HCT116 (cell line): ENCODE measurements at regions not wholly inside any gene's neighbourhood (a gene's known extent, or its start where the extent isn't known, plus 50 kb on each side); places are given as distances from the start of the nearest gene placed in this dataset.

Experiments used
- ATAC-seq: fragments of 200-7000 bp; cut with Tn5 transposase; 2 replicates; pipeline ENCODE4 v1.9.1; 2020; ENCODE audit warnings: mild to moderate bottlenecking, moderate library complexity
- BruUV-seq: library from RNA; stranded (reverse); fragments of 400-500 nt; replicated peaks from 2 replicates; lab custom pipeline; 2021; lab: Mats Ljungman, UMichigan
- CTCF ChIA-PET: fragments of 300-600 bp; sonication (Branson Sonifier 250); formaldehyde crosslinking; loops from one replicate; lab custom pipeline; 2021; ENCODE audit warnings: antibody characterized with exemption; lab: Charles Lee
- POLR2A ChIA-PET: fragments of 300-600, 350-600 bp; sonication (Branson Sonifier 250); formaldehyde crosslinking; loops from one replicate; lab custom pipeline; 2021; ENCODE audit warnings: antibody characterized with exemption; lab: Charles Lee
- RAD21 ChIA-PET, 2 experiments: fragments of 300-600 bp; sonication (Branson Sonifier 250); formaldehyde crosslinking; loops; one replicate each; lab custom pipeline; 2023; ENCODE audit warnings: low total read pairs in 2 of 2; ENCODE audit not compliant: uncharacterized antibody in 2 of 2, unreplicated experiment in 2 of 2, low non-redundant PET in 1 of 2; lab: Charles Lee
- DNase-seq: peaks from one replicate; pipeline ENCODE4 v3.0.0-alpha.2; 2010; ENCODE audit warnings: low read depth, low spot score
- H2AFZ ChIP-seq: fragments of 200-600 bp; shearing (Covaris generic), sonication (generic); 2 replicates; pipeline ENCODE4 v1.6.1; 2017; ENCODE audit warnings: low read depth, mixed run types, mixed read lengths, antibody characterized with exemption, low read length; ENCODE audit not compliant: poor library complexity, severe bottlenecking
- H3K27ac ChIP-seq: 2 replicates; pipeline ENCODE4 v1.5.1; 2012; ENCODE audit warnings: low read depth, low read length
- H3K27me3 ChIP-seq: fragments of 200-600 bp; sonication (generic); 2 replicates; pipeline ENCODE4 v1.6.1; 2016; ENCODE audit warnings: mixed run types, low read length, mixed read lengths; ENCODE audit not compliant: insufficient read depth
- H3K36me3 ChIP-seq, 2 experiments: fragments of 200-500 bp in 1 of 2; fragments of 200-600 bp in 1 of 2; sonication (Bioruptor generic) in 1 of 2; sonication (generic) in 1 of 2; 2 replicates each; pipeline versions ENCODE4 v1.5.1 to v1.6.1; 2014 to 2016; ENCODE audit warnings: low read length in 2 of 2, inconsistent platforms in 1 of 2, mixed read lengths in 1 of 2, mixed run types in 1 of 2; ENCODE audit not compliant: insufficient read depth in 2 of 2, control insufficient read depth in 1 of 2
- H3K4me1 ChIP-seq, 2 experiments: fragments of 200-600 bp in 1 of 2; sonication (generic) in 1 of 2; 2 replicates each; pipeline versions ENCODE4 v1.5.1 to v1.6.1; 2012 to 2017; ENCODE audit warnings: low read length in 2 of 2, inconsistent platforms in 1 of 2, mild to moderate bottlenecking in 1 of 2, mixed read lengths in 1 of 2, mixed run types in 1 of 2, moderate library complexity in 1 of 2; ENCODE audit not compliant: insufficient read depth in 2 of 2, control insufficient read depth in 1 of 2
- H3K4me2 ChIP-seq: fragments of 200-600 bp; sonication (generic); 2 replicates; pipeline ENCODE4 v1.6.1; 2017; ENCODE audit warnings: mixed run types, low read length, mixed read lengths
- H3K4me3 ChIP-seq, 2 experiments: fragments of 200-600 bp in 1 of 2; sonication (generic) in 1 of 2; replicated peaks in 1 of 2; 2 replicates each; pipeline ENCODE4 v1.5.1; 2011 to 2016; ENCODE audit warnings: low read length in 2 of 2, control low read depth in 1 of 2, low read depth in 1 of 2, mild to moderate bottlenecking in 1 of 2, mixed read lengths in 1 of 2, mixed run types in 1 of 2
- H3K79me2 ChIP-seq: fragments of 200-600 bp; sonication (generic); 2 replicates; pipeline ENCODE4 v1.6.1; 2017; ENCODE audit warnings: mild to moderate bottlenecking, mixed run types, low read length, moderate library complexity, mixed read lengths; ENCODE audit not compliant: insufficient read depth
- H3K9ac ChIP-seq: fragments of 200-600 bp; sonication (generic); 2 replicates; pipeline ENCODE4 v1.6.1; 2016; ENCODE audit warnings: low read length, mixed read lengths
- H3K9me2 ChIP-seq: fragments of 200-600 bp; sonication (generic), shearing (Covaris generic); 2 replicates; pipeline ENCODE4 v1.6.1; 2017; ENCODE audit warnings: mixed run types, mild to moderate bottlenecking, moderate library complexity; ENCODE audit not compliant: insufficient read depth
- H3K9me3 ChIP-seq, 2 experiments: fragments of 200-500 bp in 1 of 2; fragments of 200-600 bp in 1 of 2; sonication (Bioruptor generic) in 1 of 2; sonication (generic) in 1 of 2; 2 replicates each; pipeline ENCODE4 v1.6.1; 2014 to 2017; ENCODE audit warnings: low read length in 2 of 2, mixed read lengths in 2 of 2, inconsistent platforms in 1 of 2, low read depth in 1 of 2, mild to moderate bottlenecking in 1 of 2, mixed run types in 1 of 2, moderate library complexity in 1 of 2; ENCODE audit not compliant: control insufficient read depth in 1 of 2, insufficient read depth in 1 of 2
- H4K20me1 ChIP-seq: fragments of 200-600 bp; sonication (generic), shearing (Covaris generic); 2 replicates; pipeline ENCODE4 v1.6.1; 2017; ENCODE audit warnings: mixed run types, mild to moderate bottlenecking, moderate library complexity; ENCODE audit not compliant: insufficient read depth
- CEBPB ChIP-seq: IDR thresholded peaks from 2 replicates; pipeline ENCODE4 v1.6.1; 2012; ENCODE audit warnings: low read depth
- CTCF ChIP-seq, 3 experiments: fragments of 200-600 bp in 1 of 3; sonication (generic) in 1 of 3; IDR thresholded peaks in 2 of 3; conservative IDR thresholded peaks in 1 of 3; 2 replicates each; pipeline ENCODE4 v1.5.1; 2012 to 2017; ENCODE audit warnings: low read depth in 2 of 3, low read length in 2 of 3, antibody characterized with exemption in 1 of 3, borderline replicate concordance in 1 of 3, control low read depth in 1 of 3, mild to moderate bottlenecking in 1 of 3, mixed read lengths in 1 of 3, mixed run types in 1 of 3, moderate library complexity in 1 of 3; ENCODE audit not compliant: insufficient read depth in 1 of 3
- EGR1 ChIP-seq: IDR thresholded peaks from 2 replicates; pipeline ENCODE4 v1.6.1; 2012; ENCODE audit warnings: low read depth
- ELF1 ChIP-seq: IDR thresholded peaks from 2 replicates; pipeline ENCODE4 v1.6.1; 2012; ENCODE audit warnings: low read depth, borderline replicate concordance
- EZH2phosphoT487 ChIP-seq: fragments of 200-600 bp; IDR thresholded peaks from 2 replicates; pipeline ENCODE4 v1.6.1; 2018; ENCODE audit warnings: antibody characterized with exemption, borderline replicate concordance
- JUND ChIP-seq: IDR thresholded peaks from 2 replicates; pipeline ENCODE4 v1.6.1; 2012
- POLR2A ChIP-seq: IDR thresholded peaks from 2 replicates; pipeline ENCODE4 v1.7.0; 2011; ENCODE audit warnings: borderline replicate concordance; ENCODE audit not compliant: insufficient read depth, insufficient read length; ENCODE audit errors: extremely low read depth
- RAD21 ChIP-seq: IDR thresholded peaks from 2 replicates; pipeline ENCODE4 v1.6.1; 2012; ENCODE audit warnings: low read depth, mild to moderate bottlenecking
- REST ChIP-seq: IDR thresholded peaks from 2 replicates; pipeline ENCODE4 v1.6.1; 2012; ENCODE audit warnings: low read depth
- SP1 ChIP-seq: IDR thresholded peaks from 2 replicates; pipeline ENCODE4 v1.6.1; 2012; ENCODE audit warnings: low read depth
- TCF7L2 ChIP-seq: IDR thresholded peaks from 2 replicates; pipeline ENCODE4 v1.7.0; 2011; ENCODE audit warnings: borderline replicate concordance, inconsistent platforms; ENCODE audit not compliant: insufficient read depth, insufficient read length; ENCODE audit errors: extremely low read depth
- YY1 ChIP-seq: IDR thresholded peaks from 2 replicates; pipeline ENCODE4 v1.6.1; 2011; ENCODE audit warnings: low read length, low read depth, moderate library complexity, mild to moderate bottlenecking; ENCODE audit not compliant: insufficient replicate concordance; ENCODE audit errors: extremely low read depth
- intact Hi-C: fragments of 100-400 bp; cut with micrococcal nuclease; formaldehyde crosslinking; loops from 2 replicates; pipeline ENCODE4 v1.10.0; 2022
- TF ChIP-seq, protein P1 (sequence below): IDR thresholded peaks from 2 replicates; pipeline ENCODE4 v1.6.1; 2012
- TF ChIP-seq, protein P2 (sequence below): IDR thresholded peaks from 2 replicates; pipeline ENCODE4 v1.6.1; 2012

DNA sequence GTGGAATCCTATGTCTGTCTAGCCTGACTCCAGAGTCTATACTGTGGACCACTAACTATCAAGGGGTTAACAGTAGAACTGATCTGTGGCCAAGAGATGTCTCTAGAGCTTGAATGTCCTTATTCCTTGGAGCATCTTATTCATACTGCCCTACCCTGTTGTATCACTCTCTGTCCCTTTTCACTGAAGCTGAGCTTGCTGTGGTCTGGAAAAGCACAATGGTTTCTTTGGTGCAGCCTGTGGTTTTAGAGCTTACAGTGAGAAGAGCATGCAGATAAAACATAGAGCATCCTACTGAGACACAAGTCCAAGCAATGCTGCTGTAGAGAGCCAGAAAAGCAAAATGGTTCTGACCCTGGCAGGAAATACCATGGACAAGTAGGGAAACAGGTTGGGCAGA, 367.0 kb upstream of the ATP2B1 start:
- CTCF ChIA-PET = no interaction called here
- H3K4me3 ChIP-seq = no peak overlapping the region

More for the DNA sequence above, 367.0 kb upstream of the ATP2B1 start:
- no peak for TF ChIP-seq EGR1
- no peak for TF ChIP-seq EZH2phosphoT487
- no peak for TF ChIP-seq RAD21
- no peak for TF ChIP-seq YY1
- no peak for TF ChIP-seq POLR2A
- TF ChIP-seq, protein P1, sequence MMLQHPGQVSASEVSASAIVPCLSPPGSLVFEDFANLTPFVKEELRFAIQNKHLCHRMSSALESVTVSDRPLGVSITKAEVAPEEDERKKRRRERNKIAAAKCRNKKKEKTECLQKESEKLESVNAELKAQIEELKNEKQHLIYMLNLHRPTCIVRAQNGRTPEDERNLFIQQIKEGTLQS = no peak
- TF ChIP-seq REST = no peak
- TF ChIP-seq JUND = no peak
- no peak for TF ChIP-seq SP1
- no peak for TF ChIP-seq TCF7L2
- no peak for TF ChIP-seq ELF1
- no peak for TF ChIP-seq CTCF (IDR thresholded peaks at IDR 0.05 in 2 of 3, conservative IDR thresholded peaks at IDR 0.05 in 1 of 3; ENCODE audit: borderline replicate concordance in 1 of 3, insufficient read depth in 1 of 3, low read depth in 2 of 3, low read length in 2 of 3)
- TF ChIP-seq, protein P2, sequence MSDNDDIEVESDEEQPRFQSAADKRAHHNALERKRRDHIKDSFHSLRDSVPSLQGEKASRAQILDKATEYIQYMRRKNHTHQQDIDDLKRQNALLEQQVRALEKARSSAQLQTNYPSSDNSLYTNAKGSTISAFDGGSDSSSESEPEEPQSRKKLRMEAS = no peak
- no peak for TF ChIP-seq CEBPB
- TF ChIP-seq, all 23 proteins: peak for 0
- Histone ChIP-seq H2AFZ (no peak overlapping the region), H3K27ac (no peak overlapping the region), H3K4me2 (no peak overlapping the region), H3K79me2 (no peaks in the 10 kb centered on the region), H4K20me1 (no peaks in the 10 kb centered on the region), H3K9me3 (no peaks in the 10 kb centered on the region), H3K27me3 (no peaks in the 10 kb centered on the region), H3K36me3 (no peaks in the 10 kb centered on the region), H3K9ac (no peak overlapping the region), H3K9me2 (no peaks in the 10 kb centered on the region), H3K4me1 (no peaks in the 10 kb centered on the region)
- intact Hi-C loops = no loop called here
- DNase-seq = no peak
- ATAC-seq = no peak
- ChIA-PET POLR2A (no interaction called here), RAD21 (no interaction called here)
- BruUV-seq = no TSS peak
